ENCODE measurements at regions not wholly inside any gene's neighbourhood (a gene's known extent, or its start where the extent isn't known, plus 50 kb on each side); places are given as distances from the start of the nearest gene placed in this dataset.
"Not testable (repeated sequence)": the region's sequence is repeated elsewhere in the genome, so short reads cannot be mapped to it uniquely, and the experiment has no call there.

- H3K4me3 ChIP-seq (ENCODE audit: extremely low read depth, insufficient read depth, low read length, poor library complexity, severe bottlenecking); H3K27ac ChIP-seq (ENCODE audit: low read depth, low read length, severe bottlenecking); H3K4me1 ChIP-seq (ENCODE audit: control insufficient read depth, insufficient read depth, low read length, poor library complexity, severe bottlenecking); H3K36me3 ChIP-seq (ENCODE audit: control insufficient read depth, insufficient read depth, low read length): not testable (repeated sequence)
- H3K9me3 ChIP-seq (ENCODE audit: control insufficient read depth, low read length), result peaks cover 18% of the 10 kb centered on the region
- 69 to 77% methylated on average over 13 to 18 of the region's 24 CpGs for WGBS, 2 experiments (ENCODE audit: insufficient coverage in 2 of 2)
Measured at GRCh38 chr14:105615986-105616801, 89.8 kb downstream of the TMEM121 start.

GRCh38 chr14:105616802-105617192 is 90.4 kb downstream of the TMEM121 start:
- Histone ChIP-seq H3K36me3 (ENCODE audit: control insufficient read depth, insufficient read depth, low read length) (no peaks in the 10 kb centered on the region), H3K9me3 (ENCODE audit: control insufficient read depth, low read length) (peaks cover 20% of the 10 kb centered on the region), H3K4me3 (ENCODE audit: extremely low read depth, insufficient read depth, low read length, poor library complexity, severe bottlenecking) (no peak overlapping the region), H3K4me1 (ENCODE audit: control insufficient read depth, insufficient read depth, low read length, poor library complexity, severe bottlenecking) (no peaks in the 10 kb centered on the region), H3K27ac (ENCODE audit: low read depth, low read length, severe bottlenecking) (no peak overlapping the region)
- 51 to 53% methylated on average over 6 to 8 of the region's 8 CpGs for WGBS, 2 experiments (ENCODE audit: insufficient coverage in 2 of 2)

GRCh38 chr14:105617201-105617777 is 90.9 kb downstream of the TMEM121 start:
- Histone ChIP-seq H3K27ac (ENCODE audit: low read depth, low read length, severe bottlenecking) (no peak overlapping the region), H3K36me3 (ENCODE audit: control insufficient read depth, insufficient read depth, low read length) (no peaks in the 10 kb centered on the region), H3K4me1 (ENCODE audit: control insufficient read depth, insufficient read depth, low read length, poor library complexity, severe bottlenecking) (no peaks in the 10 kb centered on the region), H3K9me3 (ENCODE audit: control insufficient read depth, low read length) (peaks cover 20% of the 10 kb centered on the region), H3K4me3 (ENCODE audit: extremely low read depth, insufficient read depth, low read length, poor library complexity, severe bottlenecking) (no peak overlapping the region)
- 57 to 74% methylated on average over 5 to 7 of the region's 7 CpGs for WGBS, 2 experiments (ENCODE audit: insufficient coverage in 2 of 2)

- H3K27ac ChIP-seq (ENCODE audit: low read depth, low read length, severe bottlenecking); H3K4me3 ChIP-seq (ENCODE audit: extremely low read depth, insufficient read depth, low read length, poor library complexity, severe bottlenecking); H3K36me3 ChIP-seq (ENCODE audit: control insufficient read depth, insufficient read depth, low read length); H3K4me1 ChIP-seq (ENCODE audit: control insufficient read depth, insufficient read depth, low read length, poor library complexity, severe bottlenecking): not testable (repeated sequence)
- peaks cover 20% of the 10 kb centered on the region for H3K9me3 ChIP-seq (ENCODE audit: control insufficient read depth, low read length)
- no CpG with 5 or more reads among the region's 8 CpGs for WGBS, 2 experiments (ENCODE audit: insufficient coverage in 2 of 2)
Measured at GRCh38 chr14:105617805-105618204, 91.4 kb downstream of the TMEM121 start.

- H3K9me3 ChIP-seq (ENCODE audit: control insufficient read depth, low read length), result peaks cover 14% of the 10 kb centered on the region
- 17 to 40% methylated on average over 1 to 2 of the region's 6 CpGs for WGBS, 2 experiments (ENCODE audit: insufficient coverage in 2 of 2)
- H3K4me1 ChIP-seq (ENCODE audit: control insufficient read depth, insufficient read depth, low read length, poor library complexity, severe bottlenecking); H3K27ac ChIP-seq (ENCODE audit: low read depth, low read length, severe bottlenecking); H3K36me3 ChIP-seq (ENCODE audit: control insufficient read depth, insufficient read depth, low read length); H3K4me3 ChIP-seq (ENCODE audit: extremely low read depth, insufficient read depth, low read length, poor library complexity, severe bottlenecking): not testable (repeated sequence)
Measured at GRCh38 chr14:105619324-105619723, 92.9 kb downstream of the TMEM121 start.

DNA sequence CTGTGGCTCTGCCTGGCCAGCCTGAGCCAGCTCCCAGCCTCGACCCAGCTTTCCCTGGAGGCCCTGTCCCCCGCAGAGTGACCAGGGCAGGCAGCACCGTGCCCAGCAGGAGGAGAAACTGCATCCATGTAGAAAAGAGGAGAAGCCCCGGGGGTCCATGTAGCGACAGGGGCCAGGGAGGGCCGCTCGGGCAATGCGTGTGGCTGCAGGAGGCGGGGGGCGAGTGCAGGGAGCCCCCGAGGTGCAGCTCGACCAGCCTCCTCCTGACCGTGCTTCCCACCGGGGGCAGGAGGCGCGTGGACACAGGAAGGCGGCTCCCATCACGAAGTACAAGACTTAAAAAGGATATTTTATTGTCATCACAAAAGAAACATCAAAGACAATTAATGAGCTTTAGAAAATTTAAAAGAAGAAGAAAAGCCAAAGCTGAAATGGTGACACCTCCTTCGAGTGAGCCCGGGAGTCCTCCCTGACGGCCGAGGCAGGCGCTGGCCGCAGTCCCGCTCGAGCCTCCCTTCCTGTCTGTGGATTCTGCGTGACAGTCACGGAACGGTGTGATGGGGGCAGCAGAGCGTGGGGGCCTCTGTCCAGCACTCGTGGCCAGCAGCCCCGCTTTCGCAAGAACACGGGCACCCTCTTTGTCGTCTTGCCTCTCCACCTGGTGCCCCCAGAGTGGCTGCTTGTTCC is 93.9 kb downstream of the TMEM121 start:
- no CpG with 5 or more reads among the region's 35 CpGs for WGBS, 2 experiments (ENCODE audit: insufficient coverage in 2 of 2)
- H3K4me1 ChIP-seq (ENCODE audit: control insufficient read depth, insufficient read depth, low read length, poor library complexity, severe bottlenecking), result not testable (repeated sequence)

DNA sequence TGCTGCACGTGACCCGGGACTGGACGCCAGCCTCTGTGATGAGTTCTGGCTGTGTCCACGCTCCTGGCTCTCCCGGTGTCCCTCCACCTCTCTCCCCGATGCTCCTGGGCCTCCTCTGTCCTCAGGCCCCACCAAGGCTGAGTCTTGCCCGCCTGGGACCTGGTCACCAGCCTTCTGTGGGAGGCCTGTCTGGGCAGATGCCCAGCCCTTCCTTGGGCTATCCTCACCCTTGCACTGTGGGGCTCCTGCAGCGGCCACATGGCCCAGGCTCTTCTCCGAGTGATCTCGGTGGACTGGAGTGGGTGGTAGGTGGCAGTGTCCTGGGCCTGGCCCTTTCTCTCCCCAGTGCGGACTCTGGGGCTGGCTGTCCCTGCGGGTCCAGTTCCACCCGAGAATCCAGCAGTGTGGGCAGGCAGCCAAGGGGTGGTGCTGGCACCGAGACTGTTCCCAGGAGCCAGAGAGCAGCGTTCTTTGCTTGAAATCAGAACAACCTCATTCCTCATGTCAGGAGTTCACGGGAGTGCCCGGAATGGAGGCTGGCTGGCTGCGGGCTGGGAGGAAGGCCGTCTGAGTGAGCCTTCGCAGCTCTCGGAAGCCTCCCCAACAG is 94.6 kb downstream of the TMEM121 start:
- no CpG with 5 or more reads among the region's 21 CpGs for WGBS, 2 experiments (ENCODE audit: insufficient coverage in 2 of 2)
- not testable (repeated sequence) for H3K4me1 ChIP-seq (ENCODE audit: control insufficient read depth, insufficient read depth, low read length, poor library complexity, severe bottlenecking); H3K4me3 ChIP-seq (ENCODE audit: extremely low read depth, insufficient read depth, low read length, poor library complexity, severe bottlenecking); H3K36me3 ChIP-seq (ENCODE audit: control insufficient read depth, insufficient read depth, low read length); H3K27ac ChIP-seq (ENCODE audit: low read depth, low read length, severe bottlenecking)
- peaks cover 14% of the 10 kb centered on the region for H3K9me3 ChIP-seq (ENCODE audit: control insufficient read depth, low read length)

More for the DNA sequence above, 93.9 kb downstream of the TMEM121 start:
- H3K36me3 ChIP-seq (ENCODE audit: control insufficient read depth, insufficient read depth, low read length); H3K4me3 ChIP-seq (ENCODE audit: extremely low read depth, insufficient read depth, low read length, poor library complexity, severe bottlenecking); H3K27ac ChIP-seq (ENCODE audit: low read depth, low read length, severe bottlenecking): not testable (repeated sequence)
- peaks cover 14% of the 10 kb centered on the region for H3K9me3 ChIP-seq (ENCODE audit: control insufficient read depth, low read length)

- not testable (repeated sequence) for H3K27ac ChIP-seq (ENCODE audit: low read depth, low read length, severe bottlenecking); H3K36me3 ChIP-seq (ENCODE audit: control insufficient read depth, insufficient read depth, low read length); H3K4me1 ChIP-seq (ENCODE audit: control insufficient read depth, insufficient read depth, low read length, poor library complexity, severe bottlenecking); H3K4me3 ChIP-seq (ENCODE audit: extremely low read depth, insufficient read depth, low read length, poor library complexity, severe bottlenecking)
- peaks cover 10% of the 10 kb centered on the region for H3K9me3 ChIP-seq (ENCODE audit: control insufficient read depth, low read length)
- 64 to 75% methylated on average over 13 to 15 of the region's 23 CpGs for WGBS, 2 experiments (ENCODE audit: insufficient coverage in 2 of 2)
Measured at GRCh38 chr14:105621479-105622328, 95.3 kb downstream of the TMEM121 start.

GRCh38 chr14:105622329-105622955 is 96.1 kb downstream of the TMEM121 start:
- H3K9me3 ChIP-seq (ENCODE audit: control insufficient read depth, low read length), result peaks cover 3% of the 10 kb centered on the region
- 78% methylated on average over 8 to 9 of the region's 12 CpGs for WGBS, 2 experiments (ENCODE audit: insufficient coverage in 2 of 2)

GRCh38 chr14:105623178-105623577 is 96.8 kb downstream of the TMEM121 start:
- 40 to 63% methylated on average over 3 to 4 of the region's 14 CpGs for WGBS, 2 experiments (ENCODE audit: insufficient coverage in 2 of 2)
- not testable (repeated sequence) for H3K9me3 ChIP-seq (ENCODE audit: control insufficient read depth, low read length); H3K27ac ChIP-seq (ENCODE audit: low read depth, low read length, severe bottlenecking); H3K4me1 ChIP-seq (ENCODE audit: control insufficient read depth, insufficient read depth, low read length, poor library complexity, severe bottlenecking); H3K4me3 ChIP-seq (ENCODE audit: extremely low read depth, insufficient read depth, low read length, poor library complexity, severe bottlenecking); H3K36me3 ChIP-seq (ENCODE audit: control insufficient read depth, insufficient read depth, low read length)

More at GRCh38 chr14:105622329-105622955, 96.1 kb downstream of the TMEM121 start:
- Histone ChIP-seq H3K4me1 (ENCODE audit: control insufficient read depth, insufficient read depth, low read length, poor library complexity, severe bottlenecking) (no peaks in the 10 kb centered on the region), H3K4me3 (ENCODE audit: extremely low read depth, insufficient read depth, low read length, poor library complexity, severe bottlenecking) (no peak overlapping the region), H3K27ac (ENCODE audit: low read depth, low read length, severe bottlenecking) (no peak overlapping the region), H3K36me3 (ENCODE audit: control insufficient read depth, insufficient read depth, low read length) (no peaks in the 10 kb centered on the region)
